WTC11 (cell line): ENCODE measurements at regions not wholly inside any gene's neighbourhood (a gene's known extent, or its start where the extent isn't known, plus 50 kb on each side); places are given as distances from the start of the nearest gene placed in this dataset.
"Not testable (repeated sequence)": the region's sequence is repeated elsewhere in the genome, so short reads cannot be mapped to it uniquely, and the experiment has no call there.

Source experiments
- ATAC-seq: fragments of 200-7000 bp; cut with Tn5 transposase; 2 replicates; pipeline ENCODE4 v1.10.0; 2021; ENCODE audit warnings: mild to moderate bottlenecking, moderate library complexity
- CTCF ChIA-PET: fragments of 300-600 bp; sonication (Branson Sonifier 250); formaldehyde crosslinking; loops from one replicate; lab custom pipeline; 2021; ENCODE audit warnings: antibody characterized with exemption; lab: Charles Lee
- POLR2A ChIA-PET: fragments of 350-600 bp; sonication (Branson Sonifier 250); formaldehyde crosslinking; loops from one replicate; lab custom pipeline; 2021; ENCODE audit warnings: antibody characterized with exemption; lab: Charles Lee
- DNase-seq: peaks from one replicate; pipeline ENCODE4 v3.0.0; 2021; ENCODE audit warnings: low spot score
- H3K27ac Mint-ChIP-seq: 2 replicates; pipeline ENCODE4 v1.8.0; 2021; ENCODE audit warnings: mixed read lengths
- H3K27me3 Mint-ChIP-seq: 2 replicates; pipeline ENCODE4 v1.8.0; 2021; ENCODE audit warnings: low read depth, mild to moderate bottlenecking, moderate library complexity, mixed read lengths
- H3K36me3 Mint-ChIP-seq: 2 replicates; pipeline ENCODE4 v1.8.0; 2021; ENCODE audit warnings: mixed read lengths
- H3K4me1 Mint-ChIP-seq: 2 replicates; pipeline ENCODE4 v1.8.0; 2022; ENCODE audit warnings: mixed read lengths
- H3K4me3 Mint-ChIP-seq: 2 replicates; pipeline ENCODE4 v1.8.0; 2021; ENCODE audit warnings: mild to moderate bottlenecking, moderate library complexity, mixed read lengths
- H3K9me3 Mint-ChIP-seq: 2 replicates; pipeline ENCODE4 v1.8.0; 2021; ENCODE audit warnings: mixed read lengths
- ARID4B ChIP-seq: sonication (generic); formaldehyde crosslinking; IDR thresholded peaks from 2 replicates; pipeline ENCODE4 v1.8.0; 2023; ENCODE audit warnings: missing genetic modification reagents, mild to moderate bottlenecking, borderline replicate concordance
- ATF2 ChIP-seq: sonication (generic); formaldehyde crosslinking; IDR thresholded peaks from 2 replicates; pipeline ENCODE4 v1.8.1; 2022; ENCODE audit warnings: low read depth, missing genetic modification reagents, borderline replicate concordance
- E2F5 ChIP-seq: sonication (generic); formaldehyde crosslinking; IDR thresholded peaks from 2 replicates; pipeline ENCODE4 v1.8.1; 2022; ENCODE audit warnings: mild to moderate bottlenecking, moderate library complexity, missing genetic modification reagents
- FOXK1 ChIP-seq: sonication (generic); formaldehyde crosslinking; IDR thresholded peaks from 2 replicates; pipeline ENCODE4 v1.8.0; 2022; ENCODE audit warnings: mild to moderate bottlenecking, moderate library complexity, missing genetic modification reagents
- GRHL2 ChIP-seq: fragments of 250-450 bp; sonication (Bioruptor Pico); IDR thresholded peaks from 2 replicates; pipeline ENCODE4 v1.8.0; 2022; ENCODE audit warnings: mild to moderate bottlenecking, moderate library complexity; ENCODE audit not compliant: insufficient replicate concordance, severe bottlenecking
- JUN ChIP-seq: sonication (generic); formaldehyde crosslinking; IDR thresholded peaks from 2 replicates; pipeline ENCODE4 v1.8.0; 2023; ENCODE audit warnings: mild to moderate bottlenecking, missing genetic modification reagents
- NFE2L1 ChIP-seq: sonication (generic); formaldehyde crosslinking; IDR thresholded peaks from 2 replicates; pipeline ENCODE4 v1.8.1; 2023; ENCODE audit warnings: missing genetic modification reagents
- PRDM15 ChIP-seq: sonication (generic); formaldehyde crosslinking; IDR thresholded peaks from 2 replicates; pipeline ENCODE4 v1.8.0; 2022; ENCODE audit warnings: missing genetic modification reagents
- SMAD3 ChIP-seq: sonication (generic); formaldehyde crosslinking; IDR thresholded peaks from 2 replicates; pipeline ENCODE4 v1.8.0; 2022; ENCODE audit warnings: missing genetic modification reagents, mild to moderate bottlenecking, borderline replicate concordance
- SOX15 ChIP-seq: fragments of 250-450 bp; sonication (Bioruptor Pico); IDR thresholded peaks from 2 replicates; pipeline ENCODE4 v1.9.0; 2021; ENCODE audit warnings: mild to moderate bottlenecking
- USF2 ChIP-seq: sonication (generic); formaldehyde crosslinking; IDR thresholded peaks from 2 replicates; pipeline ENCODE4 v1.8.1; 2023; ENCODE audit warnings: mild to moderate bottlenecking, missing genetic modification reagents, moderate library complexity
- ZBTB21 ChIP-seq: sonication (generic); formaldehyde crosslinking; IDR thresholded peaks from 2 replicates; pipeline ENCODE4 v1.8.1; 2023; ENCODE audit warnings: mild to moderate bottlenecking, missing genetic modification reagents, borderline replicate concordance

GRCh38 chr17:26775219-26775822 is 518.6 kb upstream of the WSB1 start (continued):
- TF ChIP-seq ATF2 (CRISPR knock-in tag) (no peak), SMAD3 (CRISPR knock-in tag) (no peak), NFE2L1 (CRISPR knock-in tag) (no peak), FOXK1 (CRISPR knock-in tag) (no peak)

GRCh38 chr17:26780187-26780814 is 513.6 kb upstream of the WSB1 start:
- H3K27ac Mint-ChIP-seq, ATAC-seq, H3K4me1 Mint-ChIP-seq, POLR2A ChIA-PET, H3K4me3 Mint-ChIP-seq, CTCF ChIA-PET, DNase-seq: not testable (repeated sequence)
- Mint-ChIP-seq H3K36me3 (peaks cover 45% of the 10 kb centered on the region), H3K27me3 (peaks cover 15% of the 10 kb centered on the region), H3K9me3 (peaks cover 47% of the 10 kb centered on the region)

GRCh38 chr17:26782153-26782552 is 511.8 kb upstream of the WSB1 start:
- peaks cover 12% of the 10 kb centered on the region for H3K27me3 Mint-ChIP-seq
- H3K9me3 Mint-ChIP-seq = peaks cover 34% of the 10 kb centered on the region
- CTCF ChIA-PET = no interaction called here
- POLR2A ChIA-PET = no interaction called here
- ATAC-seq = no peak
- no peak overlapping the region for H3K4me3 Mint-ChIP-seq
- H3K36me3 Mint-ChIP-seq = peaks cover 32% of the 10 kb centered on the region
- no peak for TF ChIP-seq ARID4B (CRISPR knock-in tag)
- TF ChIP-seq ZBTB21 (CRISPR knock-in tag) = no peak
- no peak for TF ChIP-seq JUN (CRISPR knock-in tag)
- TF ChIP-seq USF2 = no peak
- no peak for TF ChIP-seq GRHL2 (CRISPR knock-in tag)
- no peak for TF ChIP-seq E2F5 (CRISPR knock-in tag)
- no peak for TF ChIP-seq SOX15 (CRISPR knock-in tag)
- no peak for TF ChIP-seq PRDM15 (CRISPR knock-in tag)
- DNase-seq = no peak
- no peak overlapping the region for H3K27ac Mint-ChIP-seq
- no peaks in the 10 kb centered on the region for H3K4me1 Mint-ChIP-seq
